ENCODE measurements at regions not wholly inside any gene's neighbourhood (a gene's known extent, or its start where the extent isn't known, plus 50 kb on each side); places are given as distances from the start of the nearest gene placed in this dataset.
A peak's percentile ranks its signal among the peaks of the same experiment; 100 is the strongest.

- peak in 2 of 4 experiments; percentile 25 to 26 for TF ChIP-seq CTCF (IDR thresholded peaks at IDR 0.05)
- TF ChIP-seq POLR2A (IDR thresholded peaks at IDR 0.05): no peak
Observed at GRCh38 chr11:91248199-91248807, 976.3 kb upstream of the FAT3 start.
